Endothelial cell of umbilical vein (primary cell): ENCODE measurements at regions not wholly inside any gene's neighbourhood (a gene's known extent, or its start where the extent isn't known, plus 50 kb on each side); places are given as distances from the start of the nearest gene placed in this dataset.
"Not testable (repeated sequence)": the region's sequence is repeated elsewhere in the genome, so short reads cannot be mapped to it uniquely, and the experiment has no call there.

Experiments used
- BruUV-seq: library from RNA; stranded (reverse); fragments of 400-500 nt; replicated peaks from 2 replicates; lab custom pipeline; 2021; lab: Mats Ljungman, UMichigan
- CTCF ChIA-PET: fragments of 300-600, 350-600 bp; sonication (Branson Sonifier 250); formaldehyde crosslinking; loops from one replicate; lab custom pipeline; 2021; ENCODE audit warnings: antibody characterized with exemption, inconsistent platforms; lab: Charles Lee
- POLR2A ChIA-PET: fragments of 300-600, 350-600 bp; sonication (Branson Sonifier 250); formaldehyde crosslinking; loops from one replicate; lab custom pipeline; 2021; ENCODE audit warnings: antibody characterized with exemption, inconsistent platforms; lab: Charles Lee
- DNase-seq: peaks from one replicate; pipeline ENCODE4 v3.0.0-alpha.2; 2011; ENCODE audit warnings: low read depth, low spot score
- FAIRE-seq: peaks from 2 replicates; lab custom pipeline; 2011; peaks lifted over from hg19 to GRCh38; lab: Jason Lieb, UNC
- H2AFZ ChIP-seq: 2 replicates; pipeline ENCODE4 v1.6.0; 2012; ENCODE audit warnings: low read depth, low read length, control low read depth, inconsistent platforms
- H3K27ac ChIP-seq: 2 replicates; pipeline ENCODE4 v1.5.1; 2011; ENCODE audit warnings: low read depth, mild to moderate bottlenecking, control low read depth, low read length, moderate library complexity; ENCODE audit not compliant: insufficient read depth
- H3K27me3 ChIP-seq, 2 experiments: 2 replicates each; pipeline versions ENCODE4 v1.6.0 to v1.6.1; 2011; ENCODE audit warnings: low read length in 2 of 2, mixed read lengths in 1 of 2; ENCODE audit not compliant: control insufficient read depth in 2 of 2, insufficient read depth in 2 of 2
- H3K36me3 ChIP-seq, 2 experiments: 2 replicates in 1 of 2; 3 replicates in 1 of 2; pipeline ENCODE4 v1.5.1; 2011; ENCODE audit warnings: low read length in 2 of 2, mild to moderate bottlenecking in 1 of 2, moderate library complexity in 1 of 2; ENCODE audit not compliant: control insufficient read depth in 2 of 2, insufficient read depth in 2 of 2; ENCODE audit errors: extremely low read depth in 1 of 2
- H3K4me1 ChIP-seq: 3 replicates; pipeline ENCODE4 v1.5.1; 2011; ENCODE audit warnings: mild to moderate bottlenecking, low read length; ENCODE audit not compliant: control insufficient read depth, insufficient read depth; ENCODE audit errors: extremely low read depth
- H3K4me2 ChIP-seq: 2 replicates; pipeline ENCODE4 v1.6.1; 2011; ENCODE audit warnings: low read length, control low read depth, mixed read lengths; ENCODE audit not compliant: insufficient read depth
- H3K4me3 ChIP-seq, 3 experiments: fragments of 200-600 bp in 1 of 3; sonication (generic), shearing (Covaris generic) in 1 of 3; replicated peaks in 1 of 3; 2 replicates each; pipeline ENCODE4 v1.5.1; 2011 to 2016; ENCODE audit warnings: control low read depth in 3 of 3, low read length in 3 of 3, mild to moderate bottlenecking in 2 of 3, inconsistent platforms in 1 of 3, low read depth in 1 of 3, moderate library complexity in 1 of 3; ENCODE audit not compliant: insufficient read depth in 1 of 3
- H3K79me2 ChIP-seq: 2 replicates; pipeline ENCODE4 v1.6.0; 2012; ENCODE audit warnings: low read length, inconsistent platforms; ENCODE audit not compliant: control insufficient read depth, insufficient read depth
- H3K9ac ChIP-seq: replicated peaks from 2 replicates; pipeline ENCODE3; 2011; ENCODE audit warnings: low read length, control low read depth; ENCODE audit not compliant: insufficient read depth; ENCODE audit errors: extremely low read depth
- H3K9me1 ChIP-seq: replicated peaks from 3 replicates; pipeline ENCODE4 v1.6.0; 2011; ENCODE audit warnings: mild to moderate bottlenecking, low read length; ENCODE audit not compliant: control insufficient read depth, insufficient read depth; ENCODE audit errors: extremely low read depth
- H3K9me3 ChIP-seq: replicated peaks from 2 replicates; pipeline ENCODE4 v1.5.1; 2012; ENCODE audit warnings: low read length, inconsistent platforms; ENCODE audit not compliant: control insufficient read depth, insufficient read depth
- H4K20me1 ChIP-seq: replicated peaks from 2 replicates; pipeline ENCODE3; 2011; ENCODE audit warnings: mild to moderate bottlenecking, low read length; ENCODE audit not compliant: control insufficient read depth, insufficient read depth; ENCODE audit errors: extremely low read depth
- EZH2 ChIP-seq: IDR thresholded peaks from 2 replicates; pipeline ENCODE4 v1.6.1; 2012; ENCODE audit warnings: borderline replicate concordance, low read depth, mild to moderate bottlenecking, moderate library complexity, low read length, inconsistent platforms; ENCODE audit not compliant: severe bottlenecking
- FOS ChIP-seq: IDR thresholded peaks from 2 replicates; pipeline ENCODE4 v1.6.1; 2011; ENCODE audit warnings: mild to moderate bottlenecking, low read length, moderate library complexity, borderline replicate concordance; ENCODE audit not compliant: insufficient read depth
- MYC ChIP-seq: IDR thresholded peaks from one replicate; pipeline ENCODE4 v1.6.1; 2011; ENCODE audit warnings: mild to moderate bottlenecking, low read depth, low read length
- dilution Hi-C: fragments of 300-500 bp; cut with MboI; formaldehyde crosslinking; loops from one replicate; pipeline ENCODE4 v1.15.0; 2019; ENCODE audit warnings: low sequenced_read_pairs; ENCODE audit not compliant: extremely low pct_ligation_motif_present
- intact Hi-C: fragments of 100-400 bp; cut with micrococcal nuclease; formaldehyde crosslinking; loops from one replicate; pipeline ENCODE4 v1.10.0; 2022
- TF ChIP-seq, protein P1 (sequence below), 2 donors: IDR thresholded peaks; 1 replicate in 1 of 2; 2 replicates in 1 of 2; pipeline ENCODE4 v1.5.1; 2011; ENCODE audit warnings: low read length in 2 of 2, mild to moderate bottlenecking in 2 of 2, moderate library complexity in 2 of 2, control low read depth in 1 of 2, inconsistent platforms in 1 of 2, low read depth in 1 of 2; ENCODE audit not compliant: insufficient read depth in 1 of 2; ENCODE audit errors: extremely low read depth in 1 of 2
- TF ChIP-seq, protein P2 (sequence below): IDR thresholded peaks from 2 replicates; pipeline ENCODE4 v1.6.1; 2011; ENCODE audit not compliant: insufficient read depth, insufficient read length

DNA sequence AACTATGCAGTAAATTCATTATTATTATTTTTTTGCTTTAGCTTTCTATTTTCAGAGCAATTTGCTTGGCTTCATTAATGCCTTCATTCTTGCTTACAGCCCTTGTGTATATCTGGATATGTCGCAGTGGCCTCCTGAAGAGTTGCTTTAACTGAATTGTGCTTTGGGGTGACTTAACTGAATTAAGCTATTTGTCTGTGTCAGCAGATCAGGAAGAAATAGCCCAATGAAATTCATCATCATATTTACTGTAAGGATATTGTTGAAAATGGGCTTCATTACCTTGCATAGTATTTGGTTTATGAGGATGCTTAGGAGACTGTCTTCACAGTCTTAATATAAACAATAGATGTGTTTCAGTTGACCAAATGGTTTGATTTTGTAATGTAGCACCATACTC, 59.7 kb upstream of the PIP4K2A start:
- Histone ChIP-seq H3K9me3 (no peaks in the 10 kb centered on the region), H2AFZ (no peak overlapping the region), H3K9me1 (no peaks in the 10 kb centered on the region), H3K4me3 (no peak overlapping the region), H3K27me3 (peaks cover 0 to 1% of the 10 kb centered on the region in 2 experiments), H3K4me2 (no peak overlapping the region), H4K20me1 (no peaks in the 10 kb centered on the region), H3K27ac (no peak overlapping the region), H3K36me3 (no peaks in the 10 kb centered on the region), H3K4me1 (no peaks in the 10 kb centered on the region), H3K9ac (no peak overlapping the region), H3K79me2 (no peaks in the 10 kb centered on the region)
- no peak for TF ChIP-seq MYC
- TF ChIP-seq, protein P1, sequence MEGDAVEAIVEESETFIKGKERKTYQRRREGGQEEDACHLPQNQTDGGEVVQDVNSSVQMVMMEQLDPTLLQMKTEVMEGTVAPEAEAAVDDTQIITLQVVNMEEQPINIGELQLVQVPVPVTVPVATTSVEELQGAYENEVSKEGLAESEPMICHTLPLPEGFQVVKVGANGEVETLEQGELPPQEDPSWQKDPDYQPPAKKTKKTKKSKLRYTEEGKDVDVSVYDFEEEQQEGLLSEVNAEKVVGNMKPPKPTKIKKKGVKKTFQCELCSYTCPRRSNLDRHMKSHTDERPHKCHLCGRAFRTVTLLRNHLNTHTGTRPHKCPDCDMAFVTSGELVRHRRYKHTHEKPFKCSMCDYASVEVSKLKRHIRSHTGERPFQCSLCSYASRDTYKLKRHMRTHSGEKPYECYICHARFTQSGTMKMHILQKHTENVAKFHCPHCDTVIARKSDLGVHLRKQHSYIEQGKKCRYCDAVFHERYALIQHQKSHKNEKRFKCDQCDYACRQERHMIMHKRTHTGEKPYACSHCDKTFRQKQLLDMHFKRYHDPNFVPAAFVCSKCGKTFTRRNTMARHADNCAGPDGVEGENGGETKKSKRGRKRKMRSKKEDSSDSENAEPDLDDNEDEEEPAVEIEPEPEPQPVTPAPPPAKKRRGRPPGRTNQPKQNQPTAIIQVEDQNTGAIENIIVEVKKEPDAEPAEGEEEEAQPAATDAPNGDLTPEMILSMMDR (IDR thresholded peaks at IDR 0.05; ENCODE audit: extremely low read depth in 1 of 2, insufficient read depth in 1 of 2, low read depth in 1 of 2, low read length in 2 of 2), result no peak
- no peak for TF ChIP-seq EZH2
- TF ChIP-seq, protein P2, sequence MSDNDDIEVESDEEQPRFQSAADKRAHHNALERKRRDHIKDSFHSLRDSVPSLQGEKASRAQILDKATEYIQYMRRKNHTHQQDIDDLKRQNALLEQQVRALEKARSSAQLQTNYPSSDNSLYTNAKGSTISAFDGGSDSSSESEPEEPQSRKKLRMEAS, result no peak
- TF ChIP-seq FOS, result no peak
- ChIA-PET POLR2A (no interaction called here), CTCF (interaction anchor here (0.6 to 2.1 kb wide), 5 partner anchors 11 to 782 kb away, joined by 3 to 5 read pairs (median 3); partner anchors contain the start of gene ARMC3)
- dilution Hi-C loops, result no loop called here
- no TSS peak for BruUV-seq
- FAIRE-seq, result no peak
- no peak for DNase-seq
- intact Hi-C loops, result no loop called here

DNA sequence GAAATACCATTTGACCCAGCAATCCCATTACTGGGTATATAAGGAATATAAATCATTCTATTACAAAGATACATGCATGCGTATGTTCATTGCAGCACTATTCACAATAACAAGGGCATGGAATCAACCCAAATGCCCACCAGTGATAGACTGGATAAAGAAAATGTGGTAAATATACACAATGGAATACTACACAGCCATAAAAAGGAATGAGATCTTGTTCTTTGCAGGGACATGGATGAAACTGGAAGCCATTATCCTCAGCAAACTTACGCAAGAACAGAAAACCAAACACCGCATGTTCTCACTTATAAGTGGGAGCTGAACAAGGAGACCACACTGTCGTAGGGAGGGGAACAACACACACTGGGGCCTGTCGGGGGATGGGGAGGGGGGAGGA, 57.3 kb upstream of the PIP4K2A start:
- H3K79me2 ChIP-seq, FAIRE-seq, H2AFZ ChIP-seq, H3K9me3 ChIP-seq, H3K4me1 ChIP-seq, H3K4me2 ChIP-seq, dilution Hi-C loops, H4K20me1 ChIP-seq, DNase-seq, intact Hi-C loops, BruUV-seq, H3K4me3 ChIP-seq, H3K27ac ChIP-seq, H3K9me1 ChIP-seq, H3K36me3 ChIP-seq, H3K9ac ChIP-seq, H3K27me3 ChIP-seq: not testable (repeated sequence)
- ChIA-PET CTCF (interaction anchor here (0.7 kb wide), 1 partner anchor 150 kb away, joined by 3 read pairs; no protein-coding TSS in a partner anchor), POLR2A (interaction anchor here (0.7 kb wide), 1 partner anchor 162 kb away, joined by 4 read pairs; no protein-coding TSS in a partner anchor)
